GM23248 (cell line): ENCODE measurements at regions not wholly inside any gene's neighbourhood (a gene's known extent, or its start where the extent isn't known, plus 50 kb on each side); places are given as distances from the start of the nearest gene placed in this dataset.

Experiments used
- DNase-seq: peaks from one replicate; pipeline ENCODE4 v3.0.0-alpha.2; 2015
- H2AFZ ChIP-seq: fragments of 200-600 bp; sonication (generic); 2 replicates; pipeline ENCODE4 v1.6.1; 2016; ENCODE audit warnings: antibody characterized with exemption
- H3F3A ChIP-seq: fragments of 200-600 bp; sonication (generic); 2 replicates; pipeline ENCODE4 v1.6.1; 2016; ENCODE audit warnings: mild to moderate bottlenecking, antibody characterized with exemption, mixed run types; ENCODE audit not compliant: insufficient read depth
- H3K27ac ChIP-seq: fragments of 200-600 bp; sonication (generic); 2 replicates; pipeline ENCODE4 v1.5.1; 2016; ENCODE audit warnings: mild to moderate bottlenecking
- H3K27me3 ChIP-seq: fragments of 200-600 bp; sonication (generic); replicated peaks from 2 replicates; pipeline ENCODE4 v1.6.1; 2016; ENCODE audit warnings: mild to moderate bottlenecking; ENCODE audit not compliant: insufficient read depth
- H3K36me3 ChIP-seq: fragments of 200-600 bp; sonication (generic); 2 replicates; pipeline ENCODE4 v1.6.1; 2016; ENCODE audit warnings: low read depth, mild to moderate bottlenecking
- H3K4me1 ChIP-seq: fragments of 200-600 bp; sonication (generic); 2 replicates; pipeline ENCODE4 v1.6.1; 2016; ENCODE audit warnings: mild to moderate bottlenecking; ENCODE audit not compliant: insufficient read depth
- H3K4me2 ChIP-seq: fragments of 200-600 bp; sonication (generic); one replicate; pipeline ENCODE4 v1.6.1; 2016; ENCODE audit warnings: mild to moderate bottlenecking; ENCODE audit not compliant: unreplicated experiment
- H3K4me3 ChIP-seq: fragments of 200-600 bp; sonication (generic); 2 replicates; pipeline ENCODE4 v1.5.1; 2016; ENCODE audit warnings: mild to moderate bottlenecking
- H3K79me2 ChIP-seq: fragments of 200-600 bp; sonication (generic); 2 replicates; pipeline ENCODE4 v1.6.1; 2016; ENCODE audit warnings: mild to moderate bottlenecking; ENCODE audit not compliant: insufficient read depth
- H3K9ac ChIP-seq: fragments of 200-600 bp; sonication (generic); 2 replicates; pipeline ENCODE4 v1.6.1; 2016; ENCODE audit warnings: mild to moderate bottlenecking
- H3K9me2 ChIP-seq: fragments of 200-600 bp; sonication (generic); 2 replicates; pipeline ENCODE4 v1.6.1; 2016; ENCODE audit warnings: mixed run types, mild to moderate bottlenecking, moderate library complexity; ENCODE audit not compliant: insufficient read depth
- H3K9me3 ChIP-seq: fragments of 200-600 bp; sonication (generic); one replicate; pipeline ENCODE4 v1.6.1; 2017; ENCODE audit warnings: low read depth
- H4K20me1 ChIP-seq: fragments of 200-600 bp; sonication (generic); 2 replicates; pipeline ENCODE4 v1.6.0; 2016; ENCODE audit not compliant: insufficient read depth
- EZH2 ChIP-seq: fragments of 200-600 bp; sonication (generic); IDR thresholded peaks from 2 replicates; pipeline ENCODE4 v1.6.1; 2018; ENCODE audit warnings: antibody characterized with exemption, mild to moderate bottlenecking; ENCODE audit not compliant: insufficient read depth, poor library complexity, severe bottlenecking
- EZH2phosphoT487 ChIP-seq: fragments of 200-600 bp; sonication (generic); IDR thresholded peaks from 2 replicates; pipeline ENCODE4 v1.6.1; 2018; ENCODE audit warnings: antibody characterized with exemption, moderate library complexity, mild to moderate bottlenecking, low read depth; ENCODE audit not compliant: insufficient read depth
- WGBS, 2 experiments: methylation state at CpG; one replicate each; pipeline ENCODE4 v1.1.6; 2015 to 2017; ENCODE audit warnings: low lambda C conversion rate in 2 of 2, low coverage in 1 of 2; ENCODE audit errors: missing lambda C conversion rate in 2 of 2; 5-methylcytosine and 5-hydroxymethylcytosine counted together
- in situ Hi-C: fragments of 300-500 bp; cut with MboI; formaldehyde crosslinking; loops from 2 replicates; pipeline ENCODE4 v1.15.0; 2020

GRCh38 chr20:60139663-60140446 lies 181.6 kb downstream of the CDH26 start:
- Histone ChIP-seq H3K27me3 (no peaks in the 10 kb centered on the region; the same call in 1 of the 2 replicates), H3K79me2 (no peaks in the 10 kb centered on the region), H4K20me1 (no peaks in the 10 kb centered on the region), H3K4me1 (no peaks in the 10 kb centered on the region), H3K9me3 (no peaks in the 10 kb centered on the region), H3K9ac (no peak overlapping the region), H3K9me2 (no peaks in the 10 kb centered on the region), H3K4me3 (no peak overlapping the region), H3K27ac (no peak overlapping the region), H3K4me2 (no peak overlapping the region), H3F3A (no peaks in the 10 kb centered on the region), H3K36me3 (no peaks in the 10 kb centered on the region), H2AFZ (no peak overlapping the region)
- DNase-seq, result no peak
- TF ChIP-seq EZH2phosphoT487, result no peak
- TF ChIP-seq EZH2, result no peak
- in situ Hi-C loops, result no loop called here
- 60 to 68% methylated on average over 11 of the region's 11 CpGs for WGBS, 2 experiments

- H3F3A ChIP-seq, result no peaks in the 10 kb centered on the region
- in situ Hi-C loops, result no loop called here
- H3K9ac ChIP-seq, result no peak overlapping the region
- H3K27ac ChIP-seq, result no peak overlapping the region
- no peaks in the 10 kb centered on the region for H3K4me1 ChIP-seq
- no peaks in the 10 kb centered on the region for H4K20me1 ChIP-seq
- H3K27me3 ChIP-seq, result no peaks in the 10 kb centered on the region
- no peak overlapping the region for H3K4me2 ChIP-seq
- no peaks in the 10 kb centered on the region for H3K79me2 ChIP-seq
- TF ChIP-seq EZH2, result no peak
- TF ChIP-seq EZH2phosphoT487, result no peak
- WGBS, 2 experiments, result 61 to 64% methylated on average over 1 of the region's 1 CpG
- H3K9me2 ChIP-seq, result no peaks in the 10 kb centered on the region
- no peak for DNase-seq
- no peak overlapping the region for H3K4me3 ChIP-seq
- H3K36me3 ChIP-seq, result no peaks in the 10 kb centered on the region
- H2AFZ ChIP-seq, result no peak overlapping the region
- H3K9me3 ChIP-seq, result no peaks in the 10 kb centered on the region
These were observed 184.4 kb downstream of the CDH26 start for GRCh38 chr20:60142587-60142986.

- 59 to 65% methylated on average over 3 of the region's 3 CpGs for WGBS, 2 experiments
- Histone ChIP-seq H3K4me3 (no peak overlapping the region), H3K9ac (no peak overlapping the region), H3K27ac (no peak overlapping the region), H3K9me3 (no peaks in the 10 kb centered on the region), H3K4me2 (no peak overlapping the region), H4K20me1 (no peaks in the 10 kb centered on the region), H3K36me3 (no peaks in the 10 kb centered on the region), H3F3A (no peaks in the 10 kb centered on the region), H3K27me3 (no peaks in the 10 kb centered on the region), H3K4me1 (no peaks in the 10 kb centered on the region), H3K79me2 (no peaks in the 10 kb centered on the region), H3K9me2 (no peaks in the 10 kb centered on the region), H2AFZ (no peak overlapping the region)
- in situ Hi-C loops, result no loop called here
- DNase-seq, result no peak
- no peak for TF ChIP-seq EZH2phosphoT487
- no peak for TF ChIP-seq EZH2
These were observed 185.1 kb downstream of the CDH26 start for GRCh38 chr20:60143261-60143842.

GRCh38 chr20:60144404-60144803 lies 186.2 kb downstream of the CDH26 start:
- 74 to 76% methylated on average over 3 of the region's 3 CpGs for WGBS, 2 experiments
- no peaks in the 10 kb centered on the region for H3K27me3 ChIP-seq
- H3K9ac ChIP-seq, result no peak overlapping the region
- TF ChIP-seq EZH2phosphoT487 (no peak), EZH2 (no peak)
- no peaks in the 10 kb centered on the region for H3K9me3 ChIP-seq
- no peaks in the 10 kb centered on the region for H3K4me1 ChIP-seq
- no peaks in the 10 kb centered on the region for H3K9me2 ChIP-seq
- in situ Hi-C loops, result no loop called here
- no peaks in the 10 kb centered on the region for H3F3A ChIP-seq
- no peak for DNase-seq
- H4K20me1 ChIP-seq, result no peaks in the 10 kb centered on the region
- no peak overlapping the region for H2AFZ ChIP-seq
- H3K79me2 ChIP-seq, result no peaks in the 10 kb centered on the region
- no peak overlapping the region for H3K4me3 ChIP-seq
- no peak overlapping the region for H3K27ac ChIP-seq
- no peak overlapping the region for H3K4me2 ChIP-seq
- H3K36me3 ChIP-seq, result no peaks in the 10 kb centered on the region
